HG02798 (cell line): ENCODE measurements at regions not wholly inside any gene's neighbourhood (a gene's known extent, or its start where the extent isn't known, plus 50 kb on each side); places are given as distances from the start of the nearest gene placed in this dataset.

ENCODE experiments used
- ATAC-seq: cut with Tn5 transposase; IDR thresholded peaks from one replicate; pipeline ENCODE4 v1.9.1; 2021; ENCODE audit warnings: mild to moderate bottlenecking; ENCODE audit not compliant: unreplicated experiment, poor library complexity

DNA sequence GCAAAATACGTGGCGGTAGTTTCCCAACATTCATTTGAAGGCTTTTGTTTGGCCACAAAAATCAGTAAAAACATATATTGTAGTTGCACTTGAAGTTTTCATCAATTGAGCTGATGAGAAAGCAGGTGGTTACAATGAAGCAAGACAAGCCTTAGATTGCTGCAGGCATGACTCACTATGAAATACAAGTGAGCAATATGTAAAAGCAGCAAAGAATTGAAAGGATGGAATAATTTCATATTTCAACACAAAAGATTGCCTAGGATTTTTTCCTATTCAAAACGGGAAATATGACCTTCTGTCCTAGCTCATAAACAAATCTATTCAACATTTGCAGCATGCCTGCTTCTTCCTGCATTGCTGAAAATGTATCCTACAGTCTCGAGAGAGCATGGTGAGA is 190.9 kb upstream of the BANK1 start:
- ATAC-seq: no peak

DNA sequence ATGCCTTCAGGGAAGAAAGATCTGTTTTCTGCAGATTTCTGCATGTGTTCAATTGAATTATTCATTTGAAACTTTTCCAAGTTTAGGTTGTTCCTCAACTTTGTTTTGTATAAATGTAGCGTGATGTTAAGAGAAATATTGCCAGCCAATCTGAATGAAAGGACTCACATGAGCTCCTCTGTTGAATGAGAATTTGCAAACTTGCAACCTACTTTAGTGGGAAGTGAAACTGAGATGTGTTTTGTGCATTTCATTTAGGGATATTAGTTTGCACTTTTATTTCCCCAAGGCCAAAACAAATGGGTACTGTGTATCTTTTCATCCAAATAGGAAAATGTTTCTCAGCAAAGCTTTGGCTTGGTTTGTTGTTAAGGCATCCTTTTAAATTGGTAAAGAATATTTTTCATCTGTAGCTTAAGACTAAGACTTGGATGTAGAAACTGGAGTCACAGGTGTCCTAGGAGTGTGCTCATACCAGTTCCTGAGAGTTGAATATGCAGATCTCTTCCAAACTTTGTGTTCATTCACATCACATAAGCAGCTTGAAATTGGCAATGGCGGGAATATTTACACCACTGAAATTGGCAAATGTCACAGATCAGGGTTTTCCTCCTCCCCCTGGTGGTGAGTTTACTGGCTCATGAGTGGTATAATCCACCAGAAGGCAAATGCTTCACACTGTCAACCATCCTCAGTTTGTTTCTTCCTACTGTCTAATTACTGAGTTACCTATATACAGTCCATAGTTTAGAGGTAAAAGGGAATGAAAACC is 193.6 kb upstream of the BANK1 start:
- peak; percentile 75 for ATAC-seq

DNA sequence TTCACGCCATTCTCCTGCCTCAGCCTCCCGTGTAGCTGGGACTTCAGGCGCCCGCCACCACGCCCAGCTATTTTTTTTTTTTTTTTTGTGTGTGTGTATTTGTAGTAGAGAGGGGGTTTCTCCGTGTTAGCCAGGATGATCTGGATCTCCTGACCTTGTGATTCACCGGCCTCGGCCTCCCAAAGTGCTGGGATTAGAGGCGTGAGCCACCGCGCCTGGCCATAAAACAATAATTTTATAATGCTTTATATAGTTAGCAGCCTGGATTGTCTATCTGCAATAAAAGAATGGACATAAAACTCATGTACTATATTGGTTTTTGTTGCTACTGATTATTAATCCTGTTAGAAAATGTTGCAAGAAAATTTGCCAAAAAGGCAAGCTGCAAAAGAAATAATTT is 195.9 kb upstream of the BANK1 start:
- no peak for ATAC-seq

DNA sequence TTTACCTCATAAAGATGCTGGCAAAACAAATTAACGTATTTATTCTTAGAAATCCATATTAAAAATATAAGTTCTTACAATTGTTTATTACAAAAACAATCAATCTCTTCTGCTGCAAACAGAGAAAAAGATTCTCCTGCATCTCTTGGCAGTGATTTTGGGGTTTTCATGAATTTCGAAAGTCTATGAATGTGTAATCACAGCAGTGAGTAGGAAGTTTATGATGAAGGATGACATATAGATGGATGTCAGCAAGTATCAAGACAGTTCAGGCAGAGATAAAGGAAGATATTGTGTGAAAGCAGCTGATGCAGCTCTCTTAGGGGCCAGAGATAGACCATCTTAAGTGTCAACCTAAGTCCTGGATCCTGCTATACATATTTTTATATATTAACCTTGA is 196.9 kb upstream of the BANK1 start:
- no peak for ATAC-seq

DNA sequence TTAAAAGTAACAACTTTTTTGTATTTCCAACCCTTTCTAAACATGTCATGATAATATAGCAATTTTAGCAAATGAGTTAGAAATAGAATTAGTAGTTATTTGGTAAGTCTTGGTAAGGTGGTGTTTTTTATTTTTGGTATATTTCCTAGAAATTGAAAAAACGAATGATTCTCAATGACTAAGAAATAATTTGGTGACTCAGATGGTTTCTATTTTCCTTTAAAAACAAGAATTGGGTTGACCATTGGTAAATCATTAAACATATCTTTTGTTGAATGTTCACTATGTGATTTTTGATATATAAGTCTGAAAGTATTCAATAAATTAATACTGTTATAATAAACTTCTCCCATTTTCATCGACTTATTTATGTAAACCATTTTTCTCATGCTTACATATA is 206.2 kb upstream of the BANK1 start:
- no peak for ATAC-seq

DNA sequence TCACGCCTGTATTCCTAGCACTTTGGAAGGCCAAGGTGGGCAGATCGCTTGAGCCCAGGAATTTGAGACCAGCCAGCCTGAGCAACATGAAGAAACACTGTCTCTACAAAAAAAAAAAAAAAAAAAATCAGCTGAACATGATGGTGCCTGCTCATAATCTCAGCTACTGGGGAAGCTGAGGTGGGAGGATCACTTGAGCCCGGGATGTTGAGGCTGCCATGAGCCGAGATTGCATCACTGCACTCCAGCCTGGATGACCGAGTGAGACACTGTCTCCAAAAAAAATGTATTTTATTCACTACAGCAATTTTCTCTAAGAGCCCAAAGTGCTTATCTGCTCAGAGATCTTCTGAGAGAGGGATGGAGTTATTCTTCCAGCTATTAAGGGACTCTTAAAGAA is 215.8 kb upstream of the PPP3CA start:
- ATAC-seq: no peak

DNA sequence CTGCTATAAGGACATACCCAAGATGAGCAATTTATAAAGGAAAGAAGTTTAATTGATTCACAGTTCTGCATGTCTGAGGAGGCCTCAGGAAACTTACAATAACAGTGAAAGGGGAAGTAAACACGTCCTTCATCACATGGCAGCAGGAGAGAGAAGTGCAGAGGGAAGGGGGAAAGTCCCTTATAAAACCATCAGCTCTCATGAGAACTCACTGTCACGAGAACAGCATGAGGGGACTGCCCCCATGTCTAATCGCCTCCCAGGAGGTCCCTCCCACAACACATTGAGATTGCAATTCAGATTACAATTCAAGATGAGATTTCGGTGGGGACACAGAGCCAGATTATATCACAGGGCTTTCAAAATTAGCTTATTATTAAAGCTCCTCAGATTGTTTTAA is 209.5 kb upstream of the PPP3CA start:
- no peak for ATAC-seq

DNA sequence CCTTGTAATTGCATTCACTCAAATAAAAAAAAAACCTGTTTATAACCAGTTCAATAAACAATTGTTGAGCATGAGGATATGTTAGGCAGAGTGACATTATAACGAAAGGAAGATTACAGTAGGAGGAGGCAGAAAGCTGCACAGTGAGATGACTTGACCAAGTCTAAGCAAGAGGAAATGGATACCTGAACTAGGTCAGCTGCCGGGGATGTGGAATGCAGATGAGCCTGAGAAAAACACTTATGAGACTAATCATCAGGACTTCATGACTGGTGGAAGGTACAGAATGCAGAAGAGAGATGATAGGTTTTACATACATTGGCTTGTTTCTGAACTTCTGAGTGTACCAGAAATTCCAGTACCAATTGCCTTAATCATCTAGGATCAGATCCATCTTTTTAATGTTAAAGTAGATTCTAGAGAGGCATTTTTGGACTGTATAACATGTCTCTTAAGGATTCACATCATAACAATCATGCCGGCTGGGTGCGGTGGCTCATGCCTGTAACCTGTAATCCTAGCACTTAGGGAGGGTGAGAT is 208.1 kb upstream of the PPP3CA start:
- ATAC-seq: no peak

DNA sequence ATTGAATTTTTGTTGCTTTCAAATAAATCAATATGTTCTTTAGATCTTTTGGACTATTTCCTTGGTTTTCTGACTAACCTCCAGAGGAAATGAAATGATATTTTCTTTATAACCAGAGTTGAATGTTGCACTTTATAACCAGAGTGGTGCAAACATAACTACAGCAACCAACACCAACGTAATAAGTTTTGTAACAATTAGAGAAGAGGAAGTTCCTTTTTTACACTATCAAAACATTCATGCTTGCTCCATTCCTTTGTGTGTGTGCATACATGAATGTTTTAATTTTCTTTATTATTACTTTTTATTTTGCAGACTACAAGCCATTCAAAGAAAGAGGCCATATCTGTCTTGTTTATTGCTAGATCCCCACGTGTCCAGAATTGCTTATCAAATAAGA is 193.0 kb upstream of the PPP3CA start:
- ATAC-seq: no peak

DNA sequence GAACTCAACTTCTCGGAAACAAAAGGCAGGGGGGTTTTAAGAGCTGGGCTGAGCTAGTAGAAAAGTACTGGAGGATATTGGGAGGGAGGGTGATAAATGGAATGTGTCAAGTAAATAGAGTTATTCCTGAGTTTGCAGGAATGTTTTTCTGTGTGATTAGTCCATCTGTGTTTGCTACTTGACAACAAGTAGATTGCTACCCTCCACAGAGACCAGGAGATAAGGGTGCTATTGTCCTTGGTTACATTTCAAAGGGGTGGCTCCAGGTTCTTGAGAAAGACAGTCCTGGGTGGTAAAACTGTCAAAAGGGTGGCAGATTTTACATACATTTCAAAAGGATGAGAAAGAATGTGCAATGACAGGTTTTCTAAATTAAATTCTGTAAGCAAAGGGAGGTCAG is 181.2 kb upstream of the PPP3CA start:
- no peak for ATAC-seq

DNA sequence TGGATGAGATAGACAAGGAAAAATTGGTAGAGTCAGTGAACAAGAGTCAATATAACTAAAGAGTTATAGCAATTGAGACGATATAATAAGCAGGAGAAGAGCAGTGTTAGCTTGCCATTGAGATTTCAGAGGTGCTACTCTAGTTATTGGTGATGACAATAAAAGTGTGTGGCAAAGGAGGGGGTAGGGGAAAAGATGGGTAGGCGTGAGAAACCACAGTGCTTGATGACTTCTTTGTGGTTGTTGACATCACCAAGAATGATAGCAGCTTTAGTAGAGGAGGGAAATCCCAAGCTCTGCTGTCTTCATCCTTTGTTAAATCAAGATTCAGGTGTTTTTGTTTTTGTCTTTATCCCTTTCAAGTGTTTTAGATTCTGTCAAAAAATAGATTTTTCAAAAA is 179.9 kb upstream of the PPP3CA start:
- peak; percentile 98 for ATAC-seq

DNA sequence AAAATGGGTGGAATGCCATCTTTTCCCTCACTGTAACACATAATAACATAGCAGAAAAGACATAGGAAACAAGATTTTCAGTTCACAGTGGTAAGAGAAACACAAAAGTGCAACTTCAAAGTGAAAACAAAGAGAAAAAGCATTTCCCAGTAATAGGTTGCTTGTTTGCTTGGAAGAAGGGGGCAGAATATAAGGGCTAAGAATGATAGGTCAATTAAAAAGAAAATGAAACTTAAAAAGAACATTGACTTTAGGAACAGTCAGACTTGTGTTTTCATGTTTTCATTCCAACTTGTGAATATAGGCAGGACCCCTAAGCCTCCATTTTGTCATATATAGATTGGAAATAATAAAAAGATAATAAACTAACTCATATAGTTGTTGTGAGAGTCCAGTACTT is 168.2 kb upstream of the PPP3CA start:
- ATAC-seq: no peak

DNA sequence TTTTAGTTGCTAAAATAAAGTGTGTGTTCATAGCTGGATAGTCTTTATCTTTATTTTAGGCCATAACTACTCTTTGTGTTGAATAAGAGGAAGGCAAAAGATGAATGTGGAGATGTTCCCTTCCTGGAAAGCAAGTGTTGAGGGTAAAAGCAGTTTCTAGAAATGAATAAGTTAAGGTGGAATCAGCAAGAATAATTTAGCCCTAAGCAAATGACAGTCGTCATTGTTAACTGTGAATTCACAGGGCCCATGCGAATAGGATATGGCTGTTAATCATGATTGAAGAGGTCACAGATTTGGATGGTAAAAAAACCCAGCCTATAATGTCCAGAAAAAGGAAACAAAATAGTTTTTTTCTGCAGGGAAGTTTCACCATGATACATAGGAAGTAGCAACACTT is 167.8 kb upstream of the PPP3CA start:
- no peak for ATAC-seq

DNA sequence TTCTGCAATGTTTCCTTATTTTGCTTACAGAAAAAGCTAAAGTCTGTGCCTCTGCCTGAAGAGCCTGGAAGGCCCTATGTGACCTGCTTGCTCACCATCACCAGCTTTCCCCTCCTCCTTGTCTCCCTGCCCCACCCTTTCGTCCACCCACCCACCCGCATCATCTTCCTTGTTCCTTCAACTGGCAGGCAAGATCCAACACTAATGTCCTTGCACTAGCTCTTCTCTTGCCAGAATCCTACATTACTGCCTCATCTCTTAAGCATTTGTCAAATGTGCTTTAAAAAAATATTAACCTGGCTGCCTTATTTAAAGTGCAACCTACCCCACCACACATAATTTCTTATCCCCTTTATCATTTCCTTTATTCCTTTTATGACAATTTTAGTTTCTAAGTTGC is 165.1 kb upstream of the PPP3CA start:
- no peak for ATAC-seq

DNA sequence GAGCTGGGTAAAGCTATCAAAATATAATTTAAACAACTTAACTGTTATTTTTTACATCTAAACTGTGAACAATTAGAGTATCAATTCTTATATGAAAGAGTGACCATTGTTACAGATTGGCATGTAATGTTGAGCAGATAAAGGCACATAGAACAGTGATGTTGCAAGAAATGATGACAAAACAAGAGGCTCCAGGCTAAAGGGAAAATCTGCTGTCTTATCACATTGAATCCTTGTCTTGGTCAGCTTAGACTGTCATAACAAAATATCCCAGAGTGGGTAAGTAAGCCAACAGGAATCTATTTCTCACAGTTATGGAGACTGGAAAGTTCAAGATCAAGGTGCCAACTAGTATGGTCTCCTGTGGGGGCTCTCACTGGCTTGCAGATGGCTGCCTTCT is 154.1 kb upstream of the PPP3CA start:
- ATAC-seq: no peak

DNA sequence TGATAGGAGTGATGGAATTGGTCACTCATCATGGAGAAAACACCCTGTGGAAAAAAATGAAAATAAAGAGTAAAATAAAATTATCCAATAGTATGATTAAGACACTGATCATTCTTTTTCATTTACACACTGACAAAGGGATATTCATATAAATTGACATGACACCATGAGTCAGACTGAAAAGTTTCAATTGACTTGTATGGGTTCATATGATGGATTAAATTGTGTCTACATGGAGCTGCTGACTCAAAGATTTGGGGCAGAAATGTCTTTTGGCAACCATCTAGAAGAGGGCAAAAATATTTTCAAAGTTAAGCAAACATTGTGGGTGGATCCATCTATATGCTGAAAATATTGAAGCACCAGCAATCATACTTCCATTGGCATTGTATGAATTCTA is 153.4 kb upstream of the PPP3CA start:
- no peak for ATAC-seq

DNA sequence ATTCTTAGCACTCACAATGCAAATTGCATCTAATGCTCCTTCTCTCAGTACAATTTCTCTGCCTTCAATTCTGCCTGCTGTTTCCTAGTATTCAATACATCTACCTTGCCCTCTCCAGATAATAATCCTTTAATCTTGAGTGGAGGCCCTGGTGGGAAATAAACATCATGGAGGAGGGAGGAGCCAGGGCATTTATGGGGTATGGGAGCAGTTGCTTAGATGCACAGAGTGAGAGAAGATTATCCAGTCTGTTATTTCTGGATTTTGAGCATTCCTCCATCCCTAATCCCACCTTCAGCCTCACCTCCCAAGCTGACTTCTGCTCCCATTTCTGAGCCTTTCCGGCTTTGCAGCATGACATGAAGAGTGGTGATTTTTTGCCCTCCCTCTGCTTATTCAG is 127.9 kb upstream of the PPP3CA start:
- no peak for ATAC-seq

DNA sequence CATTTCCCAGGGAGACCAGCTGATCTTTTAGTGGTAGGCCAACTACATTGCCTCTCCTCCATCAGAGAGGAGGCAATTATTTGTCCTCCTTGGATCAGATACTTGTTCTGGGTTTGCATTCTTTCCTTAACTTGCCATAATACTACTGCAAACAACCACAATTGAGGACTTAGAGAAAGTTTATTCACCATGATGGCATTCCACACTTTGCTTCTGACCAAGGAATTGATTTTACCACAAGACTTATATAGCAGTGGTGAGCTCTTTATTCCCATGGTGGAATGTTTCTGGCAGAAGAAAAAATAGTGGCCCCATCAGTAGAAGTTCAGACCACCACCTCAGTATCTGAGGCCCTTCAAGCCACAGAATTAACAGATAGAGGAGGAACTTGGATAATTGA is 123.9 kb upstream of the PPP3CA start:
- no peak for ATAC-seq

DNA sequence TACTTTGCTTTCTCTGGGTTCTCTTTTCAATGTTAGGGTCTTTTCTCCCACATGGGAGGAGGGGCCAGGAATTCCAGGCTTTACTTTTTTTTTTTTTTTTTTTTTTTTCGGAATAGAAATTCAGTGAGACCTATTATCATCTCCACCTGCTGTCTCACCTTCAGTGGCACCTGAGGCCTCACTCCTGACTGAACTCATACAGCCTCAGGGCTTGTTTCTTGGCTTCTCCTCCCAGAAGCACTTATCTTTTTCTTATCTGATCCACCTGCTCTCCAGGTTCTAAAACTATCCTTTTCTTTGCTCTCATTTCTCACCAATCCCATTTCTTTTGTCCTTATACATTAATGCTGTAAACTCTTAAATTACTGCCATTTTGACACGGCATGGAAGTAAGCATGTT is 117.3 kb upstream of the PPP3CA start:
- ATAC-seq: no peak

DNA sequence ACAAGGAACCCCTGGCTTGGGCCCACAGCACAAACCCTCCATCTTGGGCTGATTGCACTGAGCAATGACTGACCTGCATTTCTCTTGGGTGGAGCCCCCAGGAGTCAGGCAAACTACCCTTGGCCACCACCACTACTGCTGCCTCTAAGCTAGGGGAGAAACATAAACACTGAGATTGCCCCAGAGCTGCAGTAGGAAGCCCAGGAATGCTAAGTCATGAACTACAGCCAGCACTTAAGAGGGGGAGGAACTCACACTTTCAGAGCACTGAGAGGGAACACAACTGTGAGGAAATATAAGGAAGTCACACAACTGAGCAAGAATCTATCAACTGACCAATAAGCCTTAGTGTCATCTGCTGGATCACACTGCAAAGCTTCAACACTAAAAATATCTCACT is 111.6 kb upstream of the PPP3CA start:
- no peak for ATAC-seq

DNA sequence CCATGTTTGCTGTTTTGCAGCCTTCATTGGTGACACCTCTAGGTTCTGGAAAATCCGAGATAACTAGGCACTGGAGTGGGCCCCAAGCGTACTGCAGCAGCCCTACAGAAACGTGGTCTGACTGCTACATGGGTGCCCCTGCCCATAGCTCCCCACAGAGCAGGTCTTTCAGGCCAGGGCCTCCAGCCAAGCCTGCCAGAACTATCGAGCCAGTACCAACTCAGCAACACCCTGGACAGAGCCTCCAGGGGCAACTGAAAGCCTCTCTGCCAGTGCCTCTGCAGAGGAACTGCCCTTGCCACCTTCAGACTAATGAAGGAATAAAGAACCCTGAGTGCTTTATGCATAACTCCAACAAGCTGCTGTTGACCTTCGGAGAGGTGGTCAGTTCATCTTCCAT is 111.1 kb upstream of the PPP3CA start:
- ATAC-seq: no peak

DNA sequence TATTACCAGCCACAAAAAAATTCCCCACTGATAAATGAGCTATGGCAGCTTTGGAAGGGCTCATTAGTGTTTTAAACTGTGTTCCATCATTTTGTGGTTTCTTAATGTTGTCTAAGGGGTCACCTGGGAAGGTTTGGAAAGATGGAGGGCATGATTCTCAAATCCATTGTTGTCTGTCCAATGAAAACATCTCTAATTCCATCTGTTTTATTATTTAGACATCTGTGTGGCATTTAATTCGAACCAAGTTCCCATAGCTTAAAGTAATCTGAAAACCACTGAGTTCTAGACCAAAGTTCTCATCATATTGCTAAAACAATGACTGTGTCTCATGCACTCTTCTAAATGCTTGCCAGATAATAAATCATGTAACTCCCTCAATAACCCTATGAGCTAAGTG is 103.8 kb upstream of the PPP3CA start:
- ATAC-seq: no peak

DNA sequence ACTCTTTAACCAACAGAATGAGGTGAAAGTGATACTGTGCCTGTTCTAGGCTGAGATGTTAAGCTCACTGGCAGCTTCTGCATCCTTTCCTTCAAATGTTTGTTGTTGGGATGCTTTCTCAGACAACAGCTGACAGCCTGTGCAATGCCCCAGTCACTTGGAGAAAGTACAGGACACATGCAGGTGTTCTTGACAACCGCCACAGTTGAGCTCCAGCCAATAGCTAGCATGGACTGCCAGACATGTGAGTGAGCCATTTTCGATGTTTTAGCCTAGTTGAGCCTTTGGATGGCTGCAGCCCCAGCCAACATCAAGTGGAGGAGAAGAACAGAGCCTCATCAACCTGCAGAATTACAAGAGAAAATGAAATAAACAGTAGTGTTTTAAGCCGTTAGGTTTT is 94.1 kb upstream of the PPP3CA start:
- ATAC-seq: no peak
